ENCODE measurements at regions not wholly inside any gene's neighbourhood (a gene's known extent, or its start where the extent isn't known, plus 50 kb on each side); places are given as distances from the start of the nearest gene placed in this dataset.

- TF ChIP-seq POLR2AphosphoS5 (IDR thresholded peaks at IDR 0.05; ENCODE audit: borderline replicate concordance, low read depth, low read length) (no peak), EZH2 (IDR thresholded peaks at IDR 0.05) (no peak), FOXP2 (optimal IDR thresholded peaks at IDR 0.05; ENCODE audit: control extremely low read depth, extremely low read length, insufficient read depth) (no peak)
These were observed 187.5 kb downstream of the XPNPEP1 start for GRCh38 chr10:109735776-109736175.

Measured in SK-N-MC (cell line).